GM21619 (cell line): ENCODE measurements at regions not wholly inside any gene's neighbourhood (a gene's known extent, or its start where the extent isn't known, plus 50 kb on each side); places are given as distances from the start of the nearest gene placed in this dataset.
"Not testable (repeated sequence)": the region's sequence is repeated elsewhere in the genome, so short reads cannot be mapped to it uniquely, and the experiment has no call there.

ENCODE experiments used
- ATAC-seq: cut with Tn5 transposase; IDR thresholded peaks from one replicate; pipeline ENCODE4 v1.9.1; 2021; ENCODE audit not compliant: unreplicated experiment

DNA sequence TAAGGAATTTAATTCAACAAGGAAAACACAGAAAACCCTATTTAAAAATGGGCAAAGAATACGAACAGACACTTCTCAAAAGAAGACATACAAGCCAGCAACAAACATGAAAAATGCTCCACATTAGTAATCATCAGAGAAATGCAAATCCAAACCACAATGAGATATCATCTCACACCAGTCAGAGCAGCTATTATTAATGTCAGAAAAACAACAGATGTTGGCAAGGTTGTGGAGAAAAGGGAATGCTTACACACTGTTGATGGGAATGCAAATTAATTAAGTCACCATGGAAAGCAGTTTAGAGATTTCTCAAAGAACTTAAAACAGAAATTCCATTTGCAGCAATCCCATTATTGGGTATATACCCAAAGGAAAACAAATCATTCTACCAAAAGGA lies 55.2 kb downstream of the GCC1 start:
- no peak for ATAC-seq

GRCh38 chr7:127527561-127527960 lies 57.8 kb downstream of the GCC1 start:
- ATAC-seq, result no peak

- ATAC-seq, result no peak
These were observed 59.4 kb downstream of the GCC1 start for GRCh38 chr7:127525866-127526480.

DNA sequence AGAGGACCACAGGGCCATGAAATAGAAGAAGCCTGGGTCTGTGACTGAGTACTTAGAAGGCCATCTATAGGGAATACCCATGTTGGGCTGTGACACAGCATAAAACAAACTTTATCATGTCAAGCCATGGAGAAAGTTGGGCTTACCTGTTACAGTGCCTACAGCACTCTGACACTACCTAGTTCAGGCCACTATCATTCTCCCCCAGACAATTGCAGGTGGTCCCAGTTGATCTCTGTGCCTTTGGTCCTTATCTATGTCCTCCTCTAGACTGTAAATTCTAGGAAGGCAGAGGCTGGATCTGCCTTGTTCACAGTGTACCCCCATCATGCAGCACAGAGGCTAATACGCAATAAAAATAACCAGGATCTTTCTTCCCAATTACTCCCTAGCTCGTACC lies 69.1 kb downstream of the GCC1 start:
- no peak for ATAC-seq

DNA sequence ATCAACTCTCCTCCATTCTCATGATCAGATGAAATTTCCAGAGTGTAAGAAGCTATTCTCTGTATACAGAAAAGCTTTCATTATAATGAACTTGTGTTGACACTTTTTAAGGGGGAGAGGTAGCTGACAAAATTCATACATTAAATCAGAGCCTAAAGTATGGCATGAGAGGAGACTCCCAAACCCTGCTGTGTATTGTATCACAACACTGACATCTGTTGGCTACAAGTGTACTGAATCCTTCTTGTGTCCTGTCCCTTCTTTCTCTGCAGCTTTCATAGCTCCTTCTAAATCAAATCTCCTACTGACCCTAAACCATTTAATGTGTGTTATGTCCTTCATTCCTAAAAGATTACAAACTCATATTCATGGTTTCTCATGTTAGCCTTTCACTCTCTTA lies 70.9 kb downstream of the GCC1 start:
- no peak for ATAC-seq

DNA sequence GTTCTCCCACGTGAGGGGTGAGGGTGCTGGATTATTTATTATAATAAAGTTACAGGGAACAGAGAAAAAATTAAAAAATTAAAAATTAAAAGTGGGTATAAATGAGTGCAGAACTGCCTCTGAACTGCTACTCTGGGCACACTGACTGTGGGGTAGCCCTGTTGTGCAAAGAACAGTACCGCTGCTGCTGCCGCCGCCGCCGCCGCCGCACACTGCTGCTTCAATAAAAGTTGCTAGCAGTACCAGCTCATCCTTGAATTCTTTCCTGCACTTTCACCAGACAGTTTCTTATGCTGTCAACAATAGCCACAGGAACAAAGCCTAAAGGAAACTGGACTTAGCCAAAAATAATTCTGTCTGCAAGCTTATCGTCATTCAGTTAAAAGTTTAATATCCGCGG lies 72.1 kb downstream of the GCC1 start:
- ATAC-seq, result no peak

DNA sequence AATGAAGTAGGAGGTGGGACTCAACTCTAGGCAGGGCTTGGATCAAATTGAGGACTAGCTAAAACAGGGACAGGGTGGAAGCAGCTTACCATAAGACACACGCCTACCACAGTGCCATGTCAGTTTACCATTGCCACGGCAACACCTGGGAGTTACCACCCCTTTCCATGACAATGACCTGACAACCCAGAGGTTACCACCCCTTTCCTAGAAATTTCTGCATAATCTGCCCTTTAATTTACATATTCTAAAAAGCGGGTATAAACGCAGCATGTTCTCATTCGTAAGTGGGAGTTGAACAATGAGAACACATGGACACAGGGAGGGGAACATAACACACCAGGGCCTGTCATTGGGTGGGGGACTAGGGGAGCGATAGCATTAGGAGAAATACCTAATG lies 72.7 kb downstream of the GCC1 start:
- ATAC-seq, result no peak

- ATAC-seq, result no peak
These were observed 80.7 kb downstream of the GCC1 start for GRCh38 chr7:127504715-127505114.

- ATAC-seq, result no peak
These were observed 83.6 kb downstream of the GCC1 start for GRCh38 chr7:127501817-127502216.

GRCh38 chr7:127487381-127487780 lies 94.9 kb upstream of the ZNF800 start:
- no peak for ATAC-seq

GRCh38 chr7:127486654-127487053 lies 94.1 kb upstream of the ZNF800 start:
- ATAC-seq, result peak; percentile 67

DNA sequence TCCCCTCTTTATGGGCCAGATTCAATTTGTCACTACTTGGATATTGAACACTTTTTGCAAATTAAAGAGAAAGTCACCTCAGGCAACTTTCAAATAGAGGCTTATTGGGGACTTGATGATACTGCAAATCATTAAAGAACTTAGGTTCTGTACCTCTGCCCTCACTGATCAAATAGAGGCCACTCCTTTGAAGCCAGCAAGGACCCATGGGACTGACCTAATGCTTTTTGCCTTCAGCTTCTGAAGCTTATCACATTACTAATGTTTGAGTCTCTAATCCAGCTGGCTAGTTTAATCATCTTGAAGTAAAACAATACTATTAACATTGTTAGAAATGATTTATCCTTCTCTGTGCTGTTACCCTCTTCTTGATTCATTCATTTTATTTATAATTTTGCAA lies 93.0 kb upstream of the ZNF800 start:
- no peak for ATAC-seq

DNA sequence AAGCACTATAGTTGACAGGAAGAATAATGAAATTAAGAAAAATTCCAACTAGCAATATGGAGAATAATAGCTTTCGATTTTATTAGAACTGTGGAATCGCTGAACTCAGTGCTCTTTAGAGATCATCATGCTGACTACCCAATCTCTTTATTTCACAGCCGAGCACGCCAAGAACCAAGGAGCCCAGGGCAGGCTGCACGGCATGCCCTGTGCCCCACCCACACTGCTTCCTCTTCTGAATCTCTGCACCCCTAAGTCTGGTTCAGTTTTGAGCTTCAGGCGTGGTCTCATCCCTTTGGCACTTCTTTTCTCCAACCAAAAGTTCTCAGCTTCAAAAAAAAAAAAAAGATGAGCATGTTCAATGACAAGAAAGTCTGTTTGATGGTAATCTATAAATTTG lies 92.4 kb upstream of the ZNF800 start:
- ATAC-seq, result no peak

DNA sequence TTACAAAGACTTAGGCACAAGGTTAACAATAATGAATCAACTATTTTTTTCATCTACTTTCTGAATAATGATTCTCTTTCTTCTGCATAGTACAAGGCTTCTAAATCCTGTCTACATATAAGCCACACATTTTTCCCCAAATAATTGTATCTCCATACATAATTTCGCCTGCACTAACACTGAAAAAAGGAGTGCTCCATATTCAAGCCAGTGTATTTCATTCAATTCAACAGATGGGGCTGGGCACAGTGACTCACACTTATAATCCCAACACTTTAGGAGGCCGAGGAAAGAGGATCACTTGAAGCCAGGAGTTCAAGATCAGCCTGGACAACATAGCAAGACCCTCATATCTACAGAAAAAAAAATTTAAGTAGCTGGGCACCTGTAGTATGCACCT lies 86.0 kb upstream of the ZNF800 start:
- ATAC-seq, result no peak

DNA sequence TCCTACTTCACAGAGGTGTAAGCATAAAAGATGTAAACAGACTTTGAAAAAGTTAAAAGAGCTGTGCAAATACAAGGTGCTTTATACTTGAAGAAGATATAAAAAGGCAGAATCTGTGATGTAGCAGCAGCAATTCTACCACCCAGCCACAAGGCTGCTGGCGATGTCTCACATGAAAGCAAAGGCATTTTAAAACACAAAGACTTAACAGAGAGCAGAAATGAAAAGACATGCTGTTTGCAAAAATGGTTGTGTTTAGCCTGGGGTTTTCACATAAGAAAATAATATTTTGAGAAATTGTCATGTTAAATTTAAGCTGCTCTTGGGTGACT lies 85.5 kb upstream of the ZNF800 start:
- ATAC-seq, result no peak

DNA sequence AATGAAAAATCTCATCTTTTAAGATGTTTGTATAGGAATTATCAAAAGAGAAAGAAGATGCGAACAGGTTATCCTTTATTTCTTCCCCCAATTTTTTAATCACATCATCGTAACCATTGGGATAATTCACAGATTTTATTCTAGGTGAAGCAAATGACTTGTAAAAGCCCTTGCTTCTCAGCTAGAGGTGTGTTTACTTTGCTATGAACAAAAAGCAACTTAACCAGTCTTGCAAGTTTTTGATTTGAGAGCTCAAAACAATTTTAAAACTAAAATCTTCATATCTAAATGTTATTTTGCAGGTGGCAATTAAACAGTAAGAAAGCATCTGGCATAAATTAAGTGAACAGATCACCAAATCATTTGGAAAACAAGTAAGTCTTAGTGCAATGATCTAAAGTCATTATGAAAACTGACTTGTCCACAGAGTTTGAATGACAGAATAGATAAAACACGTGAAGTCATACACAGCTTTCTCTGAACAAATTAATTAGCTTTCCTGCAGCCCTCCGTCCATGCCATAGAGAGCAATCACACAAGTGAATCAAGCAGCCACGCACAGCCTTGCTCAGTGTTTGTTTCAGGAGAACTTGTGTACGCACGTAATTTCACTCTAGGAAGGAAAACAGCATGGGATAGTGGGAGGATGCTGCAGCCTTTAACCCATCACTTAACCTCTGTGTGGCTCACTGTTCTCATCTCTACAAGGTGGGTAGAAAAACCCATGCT lies 85.0 kb upstream of the ZNF800 start:
- no peak for ATAC-seq

DNA sequence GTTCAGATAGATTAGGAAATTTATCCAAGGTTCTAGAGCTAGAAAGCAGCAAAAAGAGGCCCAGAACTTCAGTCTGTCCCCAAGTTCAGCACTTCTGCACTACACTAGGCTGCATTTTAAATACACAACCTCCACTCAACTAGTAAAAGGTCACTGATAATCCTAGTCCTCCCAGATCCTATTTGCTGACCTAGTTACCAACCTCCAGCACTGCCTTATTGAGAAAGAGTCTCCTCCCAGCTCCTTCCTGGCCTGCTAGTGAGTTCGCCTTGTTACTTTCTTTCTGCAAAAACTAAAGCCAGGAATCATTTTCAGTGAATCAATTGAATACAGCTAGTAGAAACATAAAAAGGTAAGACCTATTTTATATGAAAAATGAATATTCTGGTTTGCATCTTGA lies 84.1 kb upstream of the ZNF800 start:
- ATAC-seq, result no peak

DNA sequence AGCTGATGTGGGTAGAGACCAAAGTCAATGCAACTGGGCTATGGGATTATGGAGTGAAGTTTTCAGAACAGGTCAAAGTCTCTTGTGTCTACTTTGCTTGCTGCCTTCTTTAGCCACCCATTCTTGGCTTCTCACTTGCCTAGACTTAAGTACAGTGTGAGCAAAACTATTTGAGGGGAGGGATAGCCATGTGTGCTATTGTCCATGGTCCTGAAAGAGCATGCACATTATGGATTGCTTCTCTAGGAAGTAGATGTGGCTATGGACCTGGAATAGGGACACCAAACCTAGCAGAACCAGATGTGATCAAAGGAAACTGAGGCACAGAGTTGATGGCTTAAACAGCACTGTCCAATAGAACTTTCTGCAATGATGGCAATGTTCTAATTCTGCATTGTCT lies 81.9 kb upstream of the ZNF800 start:
- no peak for ATAC-seq

DNA sequence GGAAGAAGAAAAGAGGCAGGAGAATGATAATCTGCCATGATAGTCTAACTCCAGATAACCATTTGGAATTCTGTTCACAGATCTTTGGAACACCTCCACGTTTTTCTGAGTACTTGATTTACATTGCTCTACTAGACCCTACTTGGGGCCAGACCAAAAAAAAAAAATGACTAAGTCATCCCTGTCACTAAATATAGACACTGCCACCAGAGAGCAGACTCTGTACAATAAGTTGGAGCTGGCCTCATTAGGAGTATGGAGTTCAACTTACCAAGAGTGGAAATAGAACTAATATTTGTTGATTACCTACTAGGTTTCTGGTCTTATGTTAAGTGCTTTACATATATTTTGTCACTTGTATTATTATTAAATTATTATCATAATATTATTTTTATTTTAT lies 80.9 kb upstream of the ZNF800 start:
- no peak for ATAC-seq

- ATAC-seq, result no peak
These were observed 67.6 kb upstream of the ZNF800 start for GRCh38 chr7:127460077-127460476.

DNA sequence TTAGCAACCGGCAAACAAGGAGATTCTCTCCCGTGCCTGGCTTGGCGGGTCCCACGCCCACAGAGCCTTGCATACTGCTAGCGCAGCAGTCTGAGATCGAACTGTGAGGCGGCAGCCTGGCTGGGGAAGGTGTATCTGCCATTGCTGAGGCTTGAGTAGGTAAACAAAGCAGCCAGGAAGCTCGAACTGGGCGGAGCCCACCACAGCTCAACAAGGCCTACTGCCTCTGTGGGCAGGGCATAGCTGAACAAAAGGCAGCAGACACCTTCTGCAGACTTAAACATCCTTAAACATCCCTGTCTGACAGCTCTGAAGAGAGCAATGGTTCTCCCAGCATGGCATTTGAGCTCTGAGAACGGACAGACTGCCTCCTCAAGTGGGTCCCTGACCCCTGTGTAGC lies 58.8 kb upstream of the ZNF800 start:
- ATAC-seq, result not testable (repeated sequence)

- no peak for ATAC-seq
These were observed 56.1 kb upstream of the ZNF800 start for GRCh38 chr7:127448566-127448965.

DNA sequence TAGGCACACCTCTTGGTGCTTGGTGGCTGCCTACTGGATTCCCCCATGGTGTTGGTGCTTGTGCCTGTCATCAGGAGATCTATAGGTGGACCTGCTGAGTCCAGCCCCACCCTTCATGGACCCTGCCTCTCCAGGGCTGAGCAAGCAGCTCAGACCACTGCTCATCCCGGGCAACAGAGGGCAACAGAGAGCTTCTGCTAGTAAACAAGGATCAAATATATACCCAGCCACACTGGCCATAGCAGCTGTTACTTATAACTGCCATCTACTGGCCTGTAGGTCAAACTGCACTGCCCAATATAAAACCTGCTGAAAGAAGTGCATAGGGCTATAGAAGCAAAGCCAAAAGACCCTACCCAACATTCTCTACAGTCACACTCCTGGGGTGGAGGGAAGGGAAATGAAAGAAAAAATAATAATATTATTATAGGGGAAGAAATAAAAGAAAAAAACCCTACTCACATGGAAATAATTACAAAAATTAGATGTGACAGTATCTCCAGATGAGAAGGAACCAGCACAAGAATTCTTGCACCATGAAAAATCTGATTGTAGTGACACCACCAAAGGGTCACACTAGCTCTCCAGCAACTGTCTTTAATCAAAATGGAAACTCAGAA lies 54.9 kb upstream of the ZNF800 start:
- peak; percentile 100 for ATAC-seq
